ENCODE measurements at regions not wholly inside any gene's neighbourhood (a gene's known extent, or its start where the extent isn't known, plus 50 kb on each side); places are given as distances from the start of the nearest gene placed in this dataset.
"Not testable (repeated sequence)": the region's sequence is repeated elsewhere in the genome, so short reads cannot be mapped to it uniquely, and the experiment has no call there.

DNA sequence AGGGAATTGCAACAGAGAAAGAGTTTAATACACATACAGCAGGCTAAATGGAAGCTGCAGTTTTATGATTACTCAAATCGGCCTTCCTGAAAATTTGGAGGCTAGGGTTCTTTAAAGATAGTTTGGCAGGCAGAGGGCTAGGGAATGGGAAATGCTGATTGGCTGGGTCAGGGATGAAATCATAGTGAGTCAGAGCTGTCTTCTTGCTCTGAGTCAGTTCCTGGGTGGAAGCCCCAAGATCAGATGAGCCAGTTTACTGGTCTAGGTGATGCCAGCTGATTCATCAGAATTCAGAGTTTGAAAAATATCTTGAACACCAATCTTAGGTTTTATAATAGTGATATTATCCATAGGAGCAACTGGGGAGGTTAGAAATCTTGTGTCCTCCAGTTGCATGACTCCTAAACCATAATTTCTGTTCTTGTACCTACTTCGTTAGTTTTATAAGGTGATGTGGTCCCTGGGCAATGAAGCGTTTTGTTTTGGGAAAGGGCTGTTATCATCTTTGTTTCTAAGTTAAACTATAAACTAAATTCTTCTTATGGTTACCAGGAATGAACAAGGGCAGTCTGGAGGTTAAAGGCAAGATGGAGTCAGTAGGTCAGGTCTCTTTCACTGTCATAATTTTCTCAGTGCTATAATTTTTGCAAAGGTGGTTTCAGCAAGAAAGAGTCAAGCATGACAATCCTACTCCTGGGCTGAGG lies 257.8 kb upstream of the CCDC196 start:
- no peak for DNase-seq

DNA sequence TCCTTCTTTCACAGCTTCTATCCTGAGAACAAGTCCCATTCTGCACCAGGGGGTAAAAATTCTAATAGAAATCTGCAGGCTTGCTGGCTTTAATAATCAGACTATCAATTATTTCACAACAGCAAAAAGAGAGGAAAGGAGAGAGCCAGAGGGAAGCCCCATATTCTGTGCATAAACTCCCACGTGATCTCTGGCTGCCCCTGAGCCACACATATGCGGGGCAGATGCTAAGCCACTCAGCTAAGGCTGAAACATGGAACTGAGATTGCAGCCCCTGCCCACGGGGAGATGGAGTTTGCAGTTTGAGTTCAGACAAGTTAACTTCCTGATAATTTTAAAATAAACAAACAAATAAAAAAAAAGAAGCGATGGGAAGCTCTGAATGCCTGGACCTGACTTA lies 254.4 kb upstream of the CCDC196 start:
- DNase-seq = no peak

DNA sequence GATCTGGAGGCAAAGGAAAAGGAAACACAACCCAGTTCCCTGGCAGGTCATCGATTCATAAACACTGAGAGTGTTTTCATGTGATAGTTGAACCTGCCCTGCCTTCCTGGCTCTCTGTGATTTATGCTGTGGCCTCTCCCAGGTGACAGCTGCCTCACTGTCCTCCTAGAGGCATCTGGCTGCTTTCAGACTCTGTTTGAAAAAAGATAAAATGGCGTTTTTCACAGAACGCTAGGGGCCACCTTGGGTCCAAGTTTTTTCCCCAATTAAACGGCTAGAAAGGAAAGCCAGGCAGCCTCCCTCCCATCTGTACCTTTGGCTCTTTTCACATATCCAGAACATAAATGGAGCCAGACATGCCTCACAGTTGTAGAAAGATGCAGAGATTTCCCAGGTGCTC lies 252.6 kb upstream of the CCDC196 start:
- no peak for DNase-seq

DNA sequence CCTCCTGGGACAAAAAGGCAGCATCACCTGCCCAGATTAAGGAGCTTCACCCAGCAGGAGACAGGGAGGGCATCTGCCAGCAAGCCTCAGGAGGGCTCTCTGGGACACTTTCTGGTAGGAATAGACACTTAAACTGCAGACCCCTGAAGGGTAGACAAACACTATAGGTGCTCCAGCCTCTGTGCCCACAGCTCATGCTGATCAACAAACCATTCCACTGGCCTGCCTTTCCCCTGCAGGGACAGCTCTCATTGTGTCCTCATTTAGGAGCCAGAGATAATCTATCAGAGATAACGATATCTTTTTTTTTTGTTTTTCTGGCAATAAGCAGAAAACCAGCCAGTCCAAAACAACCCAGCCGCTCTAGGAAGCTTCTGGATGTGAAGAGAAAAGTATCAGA lies 251.8 kb upstream of the CCDC196 start:
- no peak for DNase-seq

DNA sequence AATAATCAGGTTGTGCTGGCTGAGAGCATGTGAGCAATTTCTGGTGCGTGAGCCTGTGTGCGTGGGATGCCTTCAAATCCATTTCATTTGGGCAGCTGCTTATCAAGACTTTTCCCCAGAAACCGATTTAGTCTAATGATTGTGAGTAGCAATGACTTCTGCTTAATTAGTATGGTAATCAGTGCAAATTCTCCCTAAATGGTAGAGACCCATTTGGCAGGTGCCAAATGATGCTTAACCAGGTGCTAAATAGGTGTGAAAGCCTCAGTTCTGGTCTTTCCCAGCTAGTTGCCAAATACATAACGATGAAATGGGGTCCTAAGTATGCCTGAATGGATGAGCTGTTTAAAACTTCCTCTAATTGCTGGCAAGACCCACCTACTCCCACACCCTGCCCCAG lies 248.4 kb upstream of the CCDC196 start:
- no peak for DNase-seq

DNA sequence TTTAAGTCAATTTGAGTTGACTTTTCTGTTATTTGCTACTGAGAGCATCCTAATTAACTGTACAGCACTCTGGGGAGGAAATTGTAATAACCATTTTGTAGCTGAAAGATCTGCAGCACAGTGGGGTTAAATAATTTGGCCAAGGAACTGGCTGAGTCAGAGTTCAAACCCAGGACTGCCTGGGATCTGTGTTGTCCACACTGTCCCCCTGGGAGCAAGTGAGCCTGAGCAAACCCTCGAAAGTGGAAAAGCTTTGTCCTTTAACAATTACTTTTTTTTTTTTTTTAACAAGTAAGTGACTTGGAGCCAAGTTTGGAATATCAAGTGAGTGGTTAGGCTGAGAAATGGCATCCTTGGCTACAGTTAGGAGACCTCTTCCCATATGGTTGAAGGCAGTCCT lies 247.2 kb upstream of the CCDC196 start:
- no peak for DNase-seq

DNA sequence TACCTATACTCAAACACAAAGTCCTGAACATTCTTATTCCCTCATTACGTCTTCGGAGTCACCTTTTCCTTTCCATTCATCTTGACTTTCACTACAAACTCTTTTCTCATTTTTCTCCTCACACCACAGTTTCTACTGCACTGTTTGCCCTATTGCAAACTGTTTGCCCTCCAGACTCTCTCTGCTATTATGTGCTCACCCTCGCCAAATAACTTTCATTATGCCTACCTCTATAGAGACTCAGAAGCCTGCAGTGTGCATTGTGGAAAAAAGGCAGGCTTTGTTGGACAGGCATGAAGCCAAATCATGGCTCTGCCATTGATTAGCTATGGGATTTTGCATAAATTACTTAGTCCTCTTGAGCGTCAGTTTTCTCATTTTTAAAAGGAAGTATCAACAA lies 246.6 kb upstream of the CCDC196 start:
- no peak for DNase-seq

DNA sequence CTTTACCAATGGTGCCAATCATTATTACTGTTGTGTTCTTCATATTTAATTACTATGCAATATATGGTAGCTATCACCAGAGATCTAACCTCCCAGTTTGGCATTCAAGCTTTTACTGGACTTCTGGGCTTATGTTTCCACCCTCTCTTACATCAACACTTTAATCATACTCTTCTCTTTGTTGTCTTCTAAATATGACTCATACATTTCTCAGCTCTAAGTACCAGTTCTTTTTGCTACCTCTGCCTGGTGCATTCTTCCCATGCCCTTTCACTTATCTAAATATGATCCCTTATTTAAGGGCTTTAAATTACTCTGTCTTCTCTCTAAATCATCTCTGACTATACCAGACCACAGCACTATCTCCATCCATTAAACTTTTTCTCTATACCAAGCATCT lies 246.1 kb upstream of the CCDC196 start:
- no peak for DNase-seq

DNA sequence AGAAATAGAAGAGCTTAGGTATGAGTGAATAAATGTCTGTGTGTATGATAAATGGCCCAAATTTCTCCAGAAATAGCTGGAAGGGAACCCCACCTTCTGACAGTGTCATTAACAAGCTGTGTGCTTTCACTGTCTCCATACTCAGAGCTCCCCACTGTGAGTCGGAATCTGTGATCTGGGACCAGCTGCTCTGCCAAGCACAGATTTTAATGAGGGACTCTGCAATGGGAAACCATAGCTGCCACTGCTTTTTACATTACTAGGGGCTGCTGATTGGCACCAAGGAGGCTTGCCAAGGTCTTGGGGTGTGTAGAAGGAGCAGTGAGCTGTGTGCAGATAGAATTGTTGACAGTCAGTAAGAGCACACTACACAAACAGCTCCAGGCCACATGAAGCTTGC lies 244.2 kb upstream of the CCDC196 start:
- DNase-seq = no peak

DNA sequence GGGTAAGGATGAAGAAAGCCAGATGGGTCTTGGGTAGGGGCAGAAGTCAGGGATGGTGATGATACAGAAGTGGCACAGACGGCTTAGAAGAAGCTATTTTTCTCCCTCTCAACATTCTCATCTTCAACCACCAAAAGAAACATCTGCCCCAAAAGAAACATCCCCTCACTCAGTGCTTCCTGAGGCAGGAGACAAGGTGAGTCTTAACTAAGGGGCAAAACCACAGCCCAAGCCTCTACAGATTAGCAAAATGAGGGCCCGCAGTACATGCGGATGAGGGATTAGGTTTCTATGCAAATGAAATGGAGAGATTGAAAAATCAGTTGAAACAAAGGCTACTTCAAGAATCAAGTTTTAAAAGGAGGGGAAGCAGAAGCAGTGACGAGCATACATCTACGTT lies 241.3 kb upstream of the CCDC196 start:
- DNase-seq = no peak

DNA sequence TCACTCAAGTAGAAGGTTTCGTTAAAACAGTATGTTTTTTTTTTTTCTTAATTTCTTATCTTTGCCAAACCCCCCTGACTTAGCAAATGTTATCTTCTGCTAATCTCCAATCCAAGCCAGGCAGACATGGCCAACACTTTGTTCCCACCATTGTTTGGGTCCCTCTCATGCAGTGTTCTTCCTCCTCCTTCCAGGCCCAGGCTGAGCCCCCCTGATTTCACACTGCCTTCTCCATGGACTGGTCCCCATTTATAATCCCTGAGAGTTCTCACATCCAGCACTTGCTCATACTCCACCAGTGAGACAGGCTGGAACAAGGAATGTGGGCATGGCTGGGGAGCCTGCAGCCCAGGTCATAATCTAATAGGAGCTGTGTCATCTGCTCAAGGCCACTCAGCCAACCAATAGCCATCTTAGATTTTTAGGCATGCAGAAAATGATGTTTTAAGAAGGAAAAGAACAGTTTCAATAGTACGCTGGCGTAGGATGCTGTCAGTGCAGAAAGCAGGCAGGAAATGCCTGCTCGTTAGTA lies 238.4 kb upstream of the CCDC196 start:
- DNase-seq = no peak

DNA sequence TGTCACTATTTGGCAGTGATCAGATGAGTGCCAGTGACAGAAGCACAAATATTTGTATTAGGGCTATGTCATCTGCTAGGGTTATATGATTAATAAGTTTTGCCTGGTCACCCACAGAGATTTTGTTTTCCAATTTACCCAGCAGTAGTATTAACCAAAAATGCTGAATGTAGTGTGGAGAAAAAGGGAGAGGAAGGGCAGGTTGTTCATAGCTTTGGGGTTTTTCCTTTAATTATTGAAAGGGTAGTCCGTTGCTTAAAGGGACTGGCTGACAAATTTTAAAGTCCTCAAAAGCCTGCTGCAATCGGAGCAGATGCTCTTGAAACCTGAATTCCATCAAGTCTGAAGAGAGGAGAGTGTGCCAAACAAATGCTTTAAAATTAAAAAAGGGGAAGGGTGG lies 237.9 kb upstream of the CCDC196 start:
- DNase-seq = no peak

DNA sequence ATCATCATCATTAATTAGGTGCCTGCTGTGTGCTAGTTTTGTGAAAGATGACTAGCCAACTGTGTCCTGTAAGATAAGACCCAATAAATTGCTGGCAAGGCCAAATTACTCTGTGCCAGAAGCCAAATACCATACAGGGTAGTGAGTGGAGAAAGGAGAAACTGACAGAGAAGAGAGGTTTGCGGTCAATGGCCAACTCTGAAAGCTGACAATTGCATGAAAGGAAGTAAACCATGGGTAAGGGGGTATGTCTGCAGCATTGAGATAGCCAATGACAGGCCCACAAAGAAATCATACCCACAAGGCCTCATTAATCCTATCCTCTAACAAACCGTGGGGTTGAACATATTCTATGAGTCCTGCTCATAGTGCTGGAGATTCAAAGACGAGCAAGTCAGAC lies 236.6 kb upstream of the CCDC196 start:
- DNase-seq = no peak

DNA sequence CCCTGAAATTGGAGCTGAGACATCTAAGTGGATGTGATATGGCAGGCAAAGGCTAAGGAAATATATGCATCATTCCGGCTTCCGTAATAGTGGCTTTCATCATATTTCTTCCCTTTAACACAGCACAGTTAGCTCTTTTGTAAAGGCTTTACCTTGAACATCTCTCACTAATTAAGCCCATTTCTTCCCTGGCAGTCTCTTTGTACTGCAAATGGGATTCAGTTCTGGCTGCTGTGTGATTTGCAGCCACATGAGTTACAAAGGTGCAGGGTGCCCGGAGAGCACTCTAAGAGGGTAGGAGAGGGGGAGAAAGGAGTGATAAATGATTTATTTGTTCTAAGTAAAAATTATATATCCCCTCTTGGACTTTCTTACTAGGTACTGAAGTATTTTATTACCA lies 232.1 kb upstream of the CCDC196 start:
- no peak for DNase-seq

DNA sequence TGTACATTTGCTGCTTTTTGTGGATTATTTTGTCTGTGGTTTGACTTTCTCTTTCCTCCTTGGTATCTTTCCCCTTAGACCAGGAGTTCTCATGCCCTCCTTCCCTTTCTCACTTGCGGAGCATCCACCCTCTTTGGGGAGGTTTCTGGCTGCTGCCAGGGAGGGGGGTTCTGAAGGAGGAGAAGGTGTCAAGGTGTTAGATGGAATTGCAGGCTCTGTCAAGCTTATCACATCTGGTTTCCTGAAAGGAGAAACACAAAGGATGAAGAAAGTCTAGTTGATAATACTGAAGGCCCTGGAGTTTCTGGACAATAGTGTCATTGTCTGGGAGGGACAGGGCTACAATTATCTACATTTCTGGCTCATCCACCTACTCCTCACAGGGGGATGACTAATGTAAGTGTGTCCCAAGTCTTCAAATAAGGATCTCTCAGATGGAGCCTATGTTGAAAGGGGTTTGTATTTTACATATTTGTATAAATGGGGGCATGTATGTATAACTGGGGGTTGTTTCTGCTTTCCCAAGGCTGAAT lies 217.3 kb upstream of the CCDC196 start:
- no peak for DNase-seq

DNA sequence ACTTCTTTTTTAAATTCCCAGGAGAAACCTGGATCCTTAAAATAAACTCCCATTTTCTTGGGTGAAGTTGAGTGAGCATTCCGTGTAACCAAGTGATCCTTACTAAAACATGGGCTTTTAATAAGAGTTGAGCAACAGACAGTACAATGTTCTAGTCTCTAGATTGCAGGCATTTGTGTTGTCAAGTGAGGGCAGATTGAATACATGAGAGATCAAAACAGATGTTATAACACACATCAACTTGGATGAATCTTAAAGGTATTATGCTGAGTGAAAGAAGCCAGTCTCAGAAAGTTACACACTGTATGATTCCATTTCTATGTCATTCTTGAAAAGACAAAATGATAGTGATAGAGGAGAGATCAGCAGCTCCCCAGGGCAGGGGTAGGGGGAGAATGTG lies 213.9 kb upstream of the CCDC196 start:
- no peak for DNase-seq

DNA sequence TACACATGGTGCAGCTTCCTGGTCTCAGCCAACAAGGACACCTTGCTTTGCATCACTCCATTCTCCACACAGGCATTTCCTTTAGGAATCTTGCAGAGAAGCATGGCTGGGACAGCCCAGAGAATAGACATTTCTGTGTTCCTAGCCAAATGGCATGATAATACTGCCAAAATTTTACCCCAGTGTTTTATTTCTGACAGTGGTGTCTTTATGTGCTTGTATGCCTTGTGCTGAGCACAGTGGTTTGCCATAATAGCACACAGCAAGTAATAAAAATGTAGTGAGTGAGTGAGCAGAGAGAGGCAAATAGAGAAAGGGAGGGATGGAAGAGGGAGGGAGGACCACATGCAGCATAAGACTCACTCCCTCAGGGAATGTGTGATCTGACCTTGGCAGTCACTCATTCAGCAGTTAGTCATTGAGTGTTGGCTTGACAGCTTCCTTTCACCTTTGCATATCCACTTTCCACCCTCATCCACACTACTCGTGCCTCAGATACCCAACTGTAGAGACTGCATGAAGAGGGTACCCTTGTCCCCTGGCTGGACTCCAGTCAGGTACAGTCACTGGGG lies 212.8 kb upstream of the CCDC196 start:
- DNase-seq = no peak

DNA sequence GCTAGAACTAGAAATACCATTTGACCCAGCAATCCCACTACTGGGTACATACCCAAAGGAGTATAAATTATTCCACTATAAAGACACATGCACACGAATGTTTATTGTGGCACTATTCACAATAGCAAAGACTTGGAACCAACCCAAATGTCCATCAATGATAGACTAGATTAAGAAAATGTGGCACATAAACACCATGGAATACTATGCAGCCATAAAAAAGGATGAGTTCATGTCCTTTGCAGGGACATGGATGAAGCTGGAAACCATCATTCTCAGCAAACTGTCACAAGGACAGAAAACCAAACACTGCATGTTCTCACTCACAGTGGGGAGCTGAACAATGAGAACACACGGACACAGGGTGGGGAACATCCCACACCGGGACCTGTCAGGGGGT lies 207.8 kb upstream of the CCDC196 start:
- not testable (repeated sequence) for DNase-seq

DNA sequence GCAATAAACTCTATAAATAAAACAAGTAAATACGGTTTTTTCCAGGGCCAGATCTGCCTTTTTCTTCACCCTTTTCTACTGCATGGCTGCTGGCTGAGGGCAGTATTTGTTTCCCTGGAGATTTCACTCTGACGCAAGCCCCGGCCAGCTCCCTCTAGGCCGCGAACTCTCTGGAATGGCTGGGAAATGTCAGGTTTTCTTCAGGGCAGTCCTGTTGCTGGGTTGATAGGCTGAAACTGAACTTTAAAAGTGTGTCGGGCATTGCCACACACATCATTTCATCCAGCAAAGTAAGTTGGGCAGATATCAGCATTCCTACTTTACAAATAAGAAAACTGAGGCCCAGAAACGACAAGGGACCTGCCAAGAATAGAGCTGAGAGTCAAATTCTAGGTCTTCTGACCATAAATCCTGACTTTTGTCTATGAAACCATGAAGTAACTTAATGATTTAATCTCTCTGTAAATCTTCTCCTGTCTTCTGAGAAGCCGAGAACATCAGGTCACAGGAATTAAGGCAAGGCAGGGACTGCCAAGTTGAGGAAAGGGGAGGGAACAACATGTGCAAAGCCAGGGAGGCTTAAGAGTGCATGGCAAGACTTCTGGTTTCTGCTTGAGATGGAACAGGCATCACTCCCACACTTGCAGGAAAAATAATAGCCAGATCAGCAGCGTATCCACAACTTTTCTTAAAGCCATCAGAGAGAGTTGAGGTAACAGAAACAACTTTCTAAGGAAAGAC lies 205.0 kb upstream of the CCDC196 start:
- DNase-seq = no peak

DNA sequence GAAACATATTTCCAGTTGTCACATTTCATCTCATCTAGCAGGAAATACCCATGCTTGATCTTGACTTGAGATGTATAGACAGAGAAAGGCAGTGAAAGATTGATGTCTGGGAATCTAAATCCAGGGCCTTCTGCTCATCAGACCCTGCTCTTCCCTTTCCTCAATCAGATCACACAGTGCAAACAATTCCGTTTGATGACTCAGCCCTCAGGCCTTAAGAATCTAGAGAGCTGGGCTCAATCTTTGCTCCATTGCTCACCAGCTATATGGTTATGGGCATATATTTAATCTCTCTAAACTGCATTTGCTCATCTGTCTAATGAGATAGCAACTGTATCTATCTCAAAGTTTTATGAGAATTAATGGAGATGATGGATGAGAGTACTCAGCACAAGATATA lies 201.8 kb upstream of the CCDC196 start:
- DNase-seq = no peak

DNA sequence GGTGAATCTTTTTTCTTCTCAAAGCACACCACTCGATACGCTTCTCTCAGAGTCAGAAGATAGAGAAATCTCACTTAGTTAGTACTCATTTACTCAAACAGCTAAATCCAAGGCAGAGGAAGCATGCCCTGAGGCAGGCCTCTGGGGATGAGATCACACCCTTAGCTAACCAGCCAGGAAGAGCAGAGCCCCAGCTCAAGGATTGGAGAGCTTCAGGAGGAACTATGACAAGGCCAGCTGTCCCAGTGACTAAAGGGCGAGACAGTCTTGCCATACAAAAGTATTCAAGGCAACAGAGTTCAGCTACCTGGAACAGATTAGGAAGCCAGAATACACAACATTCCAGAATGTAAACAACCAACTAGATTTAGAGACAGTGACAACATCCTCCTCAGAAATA lies 197.7 kb upstream of the CCDC196 start:
- no peak for DNase-seq

DNA sequence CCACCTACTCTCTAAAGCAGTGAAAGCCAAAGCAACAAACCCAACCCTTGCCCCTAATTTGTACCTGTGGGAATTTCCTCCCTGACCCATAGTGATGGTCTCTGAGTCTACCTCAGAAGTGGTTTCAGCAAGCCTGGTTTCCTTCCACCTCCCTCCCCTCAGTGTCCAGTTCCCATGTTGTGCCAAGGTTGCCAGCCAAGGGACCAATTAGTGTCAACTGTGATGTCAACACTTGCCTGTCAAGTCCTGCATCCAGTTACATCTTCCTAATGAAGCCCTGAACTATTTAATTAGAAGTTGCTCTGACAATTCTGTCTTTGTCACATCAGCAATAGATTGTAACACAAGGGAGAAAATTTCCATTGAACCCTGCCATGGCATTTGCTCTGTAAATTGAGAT lies 194.4 kb upstream of the CCDC196 start:
- DNase-seq = no peak

DNA sequence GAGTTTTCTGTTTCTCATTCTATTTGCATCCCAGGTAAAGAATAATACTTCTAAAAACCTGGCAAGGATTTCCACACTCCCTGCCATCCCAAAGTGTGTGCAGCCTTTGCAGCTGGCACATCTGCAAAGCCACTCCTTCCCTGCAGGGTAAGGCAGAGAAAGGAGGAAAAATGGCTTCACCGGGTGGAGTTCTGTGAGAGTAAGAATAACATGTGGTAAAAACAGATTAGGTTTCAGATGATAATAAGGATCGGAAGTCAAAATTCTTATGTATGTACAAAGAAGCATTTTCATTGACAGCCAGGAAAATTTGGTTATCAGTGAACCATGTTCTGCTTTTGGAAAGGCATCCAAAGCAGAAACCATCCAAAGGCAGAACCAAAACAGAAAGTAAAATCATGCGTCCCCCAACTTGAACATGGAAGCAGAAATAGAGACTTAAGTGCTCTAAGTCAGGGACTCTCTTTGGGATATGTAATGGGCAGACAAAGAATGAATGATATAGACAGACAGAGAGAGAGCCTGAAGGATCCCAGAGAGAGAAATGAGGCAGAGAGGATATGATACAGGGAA lies 192.6 kb upstream of the CCDC196 start:
- no peak for DNase-seq

DNA sequence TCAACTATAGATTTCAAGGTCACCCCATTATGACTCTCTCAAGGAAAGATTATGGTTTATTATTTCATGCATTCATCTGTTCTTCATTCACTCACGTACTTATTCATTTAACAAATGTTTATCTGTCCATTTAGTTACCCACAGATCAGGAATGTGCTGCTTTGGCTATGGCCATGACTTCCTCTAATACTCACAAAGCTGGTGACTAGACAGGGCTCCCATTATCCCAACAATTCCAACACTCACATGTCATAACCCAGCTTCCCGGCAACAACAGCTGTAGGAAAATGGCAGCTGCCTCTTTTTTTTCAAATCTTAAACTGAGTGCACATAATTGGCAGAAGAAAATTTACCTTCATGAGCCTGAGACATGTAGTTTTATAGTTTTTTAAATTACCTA lies 190.8 kb upstream of the CCDC196 start:
- no peak for DNase-seq
